WTC11 (cell line): ENCODE measurements at regions not wholly inside any gene's neighbourhood (a gene's known extent, or its start where the extent isn't known, plus 50 kb on each side); places are given as distances from the start of the nearest gene placed in this dataset.
A peak's percentile ranks its signal among the peaks of the same experiment; 100 is the strongest.

Experiments
- ATAC-seq: fragments of 200-7000 bp; cut with Tn5 transposase; 2 replicates; pipeline ENCODE4 v1.10.0; 2021; ENCODE audit warnings: mild to moderate bottlenecking, moderate library complexity
- CTCF ChIA-PET: fragments of 300-600 bp; sonication (Branson Sonifier 250); formaldehyde crosslinking; loops from one replicate; lab custom pipeline; 2021; ENCODE audit warnings: antibody characterized with exemption; lab: Charles Lee
- POLR2A ChIA-PET: fragments of 350-600 bp; sonication (Branson Sonifier 250); formaldehyde crosslinking; loops from one replicate; lab custom pipeline; 2021; ENCODE audit warnings: antibody characterized with exemption; lab: Charles Lee
- DNase-seq: peaks from one replicate; pipeline ENCODE4 v3.0.0; 2021; ENCODE audit warnings: low spot score
- H3K27ac Mint-ChIP-seq: 2 replicates; pipeline ENCODE4 v1.8.0; 2021; ENCODE audit warnings: mixed read lengths
- H3K27me3 Mint-ChIP-seq: 2 replicates; pipeline ENCODE4 v1.8.0; 2021; ENCODE audit warnings: low read depth, mild to moderate bottlenecking, moderate library complexity, mixed read lengths
- H3K36me3 Mint-ChIP-seq: 2 replicates; pipeline ENCODE4 v1.8.0; 2021; ENCODE audit warnings: mixed read lengths
- H3K4me1 Mint-ChIP-seq: 2 replicates; pipeline ENCODE4 v1.8.0; 2022; ENCODE audit warnings: mixed read lengths
- H3K4me3 Mint-ChIP-seq: 2 replicates; pipeline ENCODE4 v1.8.0; 2021; ENCODE audit warnings: mild to moderate bottlenecking, moderate library complexity, mixed read lengths
- H3K9me3 Mint-ChIP-seq: 2 replicates; pipeline ENCODE4 v1.8.0; 2021; ENCODE audit warnings: mixed read lengths
- AR ChIP-seq: fragments of 250-450 bp; sonication (Bioruptor Pico); IDR thresholded peaks from 2 replicates; pipeline ENCODE4 v1.9.0; 2021; ENCODE audit warnings: mild to moderate bottlenecking
- CBFB ChIP-seq: sonication (generic); formaldehyde crosslinking; IDR thresholded peaks from 2 replicates; pipeline ENCODE4 v1.8.1; 2022; ENCODE audit warnings: mild to moderate bottlenecking, low read depth, missing genetic modification reagents
- E2F1 ChIP-seq: sonication (generic); formaldehyde crosslinking; IDR thresholded peaks from 2 replicates; pipeline ENCODE4 v1.8.0; 2022; ENCODE audit warnings: mild to moderate bottlenecking, missing genetic modification reagents
- ELF4 ChIP-seq: sonication (generic); formaldehyde crosslinking; IDR thresholded peaks from 2 replicates; pipeline ENCODE4 v1.8.1; 2022; ENCODE audit warnings: low read depth, mild to moderate bottlenecking, moderate library complexity, missing genetic modification reagents
- ESRRA ChIP-seq: sonication (generic); formaldehyde crosslinking; IDR thresholded peaks from 2 replicates; pipeline ENCODE4 v1.8.1; 2022; ENCODE audit warnings: mild to moderate bottlenecking, missing genetic modification reagents, borderline replicate concordance
- ETV6 ChIP-seq: sonication (generic); formaldehyde crosslinking; IDR thresholded peaks from 2 replicates; pipeline ENCODE4 v1.8.1; 2022; ENCODE audit warnings: mild to moderate bottlenecking, missing genetic modification reagents
- FOXP1 ChIP-seq: sonication (generic); formaldehyde crosslinking; IDR thresholded peaks from 2 replicates; pipeline ENCODE4 v1.8.0; 2022; ENCODE audit warnings: missing genetic modification reagents, mild to moderate bottlenecking, moderate library complexity, borderline replicate concordance
- FOXP4 ChIP-seq: sonication (generic); formaldehyde crosslinking; IDR thresholded peaks from 2 replicates; pipeline ENCODE4 v1.8.0; 2022; ENCODE audit warnings: mild to moderate bottlenecking, missing genetic modification reagents
- GABPB1 ChIP-seq: sonication (generic); formaldehyde crosslinking; IDR thresholded peaks from 2 replicates; pipeline ENCODE4 v1.8.1; 2023; ENCODE audit warnings: mild to moderate bottlenecking, missing genetic modification reagents
- GRHL2 ChIP-seq: fragments of 250-450 bp; sonication (Bioruptor Pico); IDR thresholded peaks from 2 replicates; pipeline ENCODE4 v1.8.0; 2022; ENCODE audit warnings: mild to moderate bottlenecking, moderate library complexity; ENCODE audit not compliant: insufficient replicate concordance, severe bottlenecking
- GTF2I ChIP-seq: fragments of 250-450 bp; sonication (Bioruptor Pico); conservative IDR thresholded peaks from 2 replicates; pipeline ENCODE4 v1.4.0; 2021; ENCODE audit warnings: mild to moderate bottlenecking
- HMGXB4 ChIP-seq: sonication (generic); formaldehyde crosslinking; IDR thresholded peaks from 2 replicates; pipeline ENCODE4 v1.8.1; 2023; ENCODE audit warnings: mild to moderate bottlenecking, moderate library complexity, missing genetic modification reagents
- IRF2 ChIP-seq: sonication (generic); formaldehyde crosslinking; IDR thresholded peaks from 2 replicates; pipeline ENCODE4 v1.8.0; 2022; ENCODE audit warnings: low read depth, missing genetic modification reagents, borderline replicate concordance
- JUN ChIP-seq: sonication (generic); formaldehyde crosslinking; IDR thresholded peaks from 2 replicates; pipeline ENCODE4 v1.8.0; 2023; ENCODE audit warnings: mild to moderate bottlenecking, missing genetic modification reagents
- NR2C2 ChIP-seq: sonication (generic); formaldehyde crosslinking; IDR thresholded peaks from 2 replicates; pipeline ENCODE4 v1.8.0; 2022; ENCODE audit warnings: mild to moderate bottlenecking, missing genetic modification reagents
- SMAD4 ChIP-seq: sonication (generic); formaldehyde crosslinking; IDR thresholded peaks from 2 replicates; pipeline ENCODE4 v1.8.0; 2022; ENCODE audit warnings: mild to moderate bottlenecking, missing genetic modification reagents
- TEAD1 ChIP-seq: sonication (generic); formaldehyde crosslinking; IDR thresholded peaks from 2 replicates; pipeline ENCODE4 v1.8.0; 2022; ENCODE audit warnings: mild to moderate bottlenecking, missing genetic modification reagents
- USF2 ChIP-seq: sonication (generic); formaldehyde crosslinking; IDR thresholded peaks from 2 replicates; pipeline ENCODE4 v1.8.1; 2023; ENCODE audit warnings: mild to moderate bottlenecking, missing genetic modification reagents, moderate library complexity
- ZBTB21 ChIP-seq: sonication (generic); formaldehyde crosslinking; IDR thresholded peaks from 2 replicates; pipeline ENCODE4 v1.8.1; 2023; ENCODE audit warnings: mild to moderate bottlenecking, missing genetic modification reagents, borderline replicate concordance
- ZNF138 ChIP-seq: sonication (generic); formaldehyde crosslinking; conservative IDR thresholded peaks from 2 replicates; pipeline ENCODE4 v1.8.1; 2022; ENCODE audit warnings: mild to moderate bottlenecking, moderate library complexity, missing genetic modification reagents
- ZNF232 ChIP-seq: sonication (generic); formaldehyde crosslinking; IDR thresholded peaks from 2 replicates; pipeline ENCODE4 v1.8.0; 2022; ENCODE audit warnings: mild to moderate bottlenecking, missing genetic modification reagents
- ZNF423 ChIP-seq: fragments of 250-450 bp; sonication (Bioruptor Pico); IDR thresholded peaks from 2 replicates; pipeline ENCODE4 v2.1.2; 2022; ENCODE audit warnings: mild to moderate bottlenecking, moderate library complexity

- ChIA-PET POLR2A (no interaction called here), CTCF (interaction anchor here (1.4 kb wide), 3 partner anchors 16 to 137 kb away, joined by 3 to 4 read pairs (median 4); no protein-coding TSS in a partner anchor)
- no peaks in the 10 kb centered on the region for H3K36me3 Mint-ChIP-seq
- no peak overlapping the region for H3K27ac Mint-ChIP-seq
- no peak for TF ChIP-seq ETV6 (CRISPR knock-in tag)
- TF ChIP-seq, all 79 proteins: peak for 0
- no peak for DNase-seq
- peak; percentile 84 for ATAC-seq
- H3K4me1 Mint-ChIP-seq = peaks cover 15% of the 10 kb centered on the region
- H3K9me3 Mint-ChIP-seq = no peaks in the 10 kb centered on the region
- no peaks in the 10 kb centered on the region for H3K27me3 Mint-ChIP-seq
- no peak overlapping the region for H3K4me3 Mint-ChIP-seq
Observed at GRCh38 chr12:39240587-39240986, 202.3 kb downstream of the KIF21A start.

- Mint-ChIP-seq H3K27ac (peak overlapping the region; percentile 1; the same call in 1 of the 2 replicates), H3K9me3 (no peaks in the 10 kb centered on the region), H3K4me1 (peaks cover 15% of the 10 kb centered on the region), H3K4me3 (no peak overlapping the region), H3K27me3 (no peaks in the 10 kb centered on the region), H3K36me3 (no peaks in the 10 kb centered on the region)
- ATAC-seq (no peak; the same call in 1 of the 2 replicates), DNase-seq (no peak)
- CTCF ChIA-PET = interaction anchor here (1.1 to 1.4 kb wide), 3 partner anchors 33 to 136 kb away, joined by 3 to 6 read pairs (median 4); no protein-coding TSS in a partner anchor
- POLR2A ChIA-PET = no interaction called here
- TF ChIP-seq GTF2I (CRISPR knock-in tag) (no peak), CBFB (CRISPR knock-in tag) (no peak), HMGXB4 (no peak), ZBTB21 (CRISPR knock-in tag) (no peak), FOXP1 (CRISPR knock-in tag) (no peak), GRHL2 (no peak), JUN (CRISPR knock-in tag) (no peak)
Observed at GRCh38 chr12:39239490-39240486, 203.1 kb downstream of the KIF21A start.

- no peak overlapping the region for H3K27ac Mint-ChIP-seq
- H3K36me3 Mint-ChIP-seq = no peaks in the 10 kb centered on the region
- DNase-seq (no peak), ATAC-seq (no peak)
- H3K27me3 Mint-ChIP-seq = no peaks in the 10 kb centered on the region
- CTCF ChIA-PET = no interaction called here
- no peak overlapping the region for H3K4me3 Mint-ChIP-seq
- H3K9me3 Mint-ChIP-seq = peaks cover 4% of the 10 kb centered on the region; the same call in 1 of the 2 replicates
- POLR2A ChIA-PET = no interaction called here
- peaks cover 15% of the 10 kb centered on the region for H3K4me1 Mint-ChIP-seq
- TF ChIP-seq ZNF232 = no peak
- no peak for TF ChIP-seq ZNF138 (CRISPR knock-in tag)
- no peak for TF ChIP-seq AR (CRISPR knock-in tag)
- no peak for TF ChIP-seq SMAD4 (CRISPR knock-in tag)
- no peak for TF ChIP-seq USF2 (CRISPR knock-in tag)
- TF ChIP-seq ELF4 (CRISPR knock-in tag) = no peak
- no peak for TF ChIP-seq NR2C2 (CRISPR knock-in tag)
- TF ChIP-seq ESRRA (CRISPR knock-in tag) = no peak
- TF ChIP-seq TEAD1 (CRISPR knock-in tag) = no peak
- TF ChIP-seq FOXP4 (CRISPR knock-in tag) = no peak
- no peak for TF ChIP-seq FOXP1 (CRISPR knock-in tag)
- no peak for TF ChIP-seq IRF2 (CRISPR knock-in tag)
- TF ChIP-seq GABPB1 (CRISPR knock-in tag) = no peak
- no peak for TF ChIP-seq E2F1
- TF ChIP-seq ZNF423 (CRISPR knock-in tag) = no peak
Observed at GRCh38 chr12:39237004-39237403, 205.9 kb downstream of the KIF21A start.
